IMR-90 (cell line): ENCODE measurements at regions not wholly inside any gene's neighbourhood (a gene's known extent, or its start where the extent isn't known, plus 50 kb on each side); places are given as distances from the start of the nearest gene placed in this dataset.

ENCODE experiments used
- ATAC-seq: fragments of 200-7000 bp; cut with Tn5 transposase; 2 replicates; pipeline ENCODE4 v1.9.1; 2020; ENCODE audit warnings: low read depth, mild to moderate bottlenecking, moderate library complexity
- BruUV-seq: library from RNA; stranded (reverse); fragments of 400-500 nt; replicated peaks from 2 replicates; lab custom pipeline; 2021; lab: Mats Ljungman, UMichigan
- CTCF ChIA-PET: fragments of 300-600 bp; formaldehyde crosslinking; extraction: SDS; loops from one replicate; lab custom pipeline; 2021; ENCODE audit warnings: antibody characterized with exemption; lab: Yijun Ruan, JAX
- POLR2A ChIA-PET: fragments of 300-600 bp; sonication (Branson Sonifier 250); formaldehyde crosslinking; loops from one replicate; lab custom pipeline; 2022; ENCODE audit warnings: antibody characterized with exemption; ENCODE audit not compliant: unreplicated experiment; lab: Charles Lee
- DNase-seq: peaks from one replicate; pipeline ENCODE4 v3.0.0; 2013
- H2AFZ ChIP-seq: replicated peaks from 2 replicates; pipeline ENCODE3; 2013; ENCODE audit warnings: low read length, mild to moderate bottlenecking; ENCODE audit not compliant: poor library complexity
- H2AK5ac ChIP-seq: 2 replicates; pipeline ENCODE4 v1.6.1; 2013; ENCODE audit warnings: low read depth, low read length, inconsistent platforms
- H2AK9ac ChIP-seq: replicated peaks from 2 replicates; pipeline ENCODE3; 2013; ENCODE audit warnings: mild to moderate bottlenecking, low read depth, low read length, moderate library complexity; ENCODE audit not compliant: poor library complexity
- H2BK120ac ChIP-seq: 2 replicates; pipeline ENCODE4 v1.6.1; 2013; ENCODE audit warnings: low read depth, low read length, inconsistent platforms
- H2BK15ac ChIP-seq: 3 replicates; pipeline ENCODE4 v1.6.1; 2013; ENCODE audit warnings: low read depth, low read length, inconsistent platforms
- H2BK20ac ChIP-seq: 2 replicates; pipeline ENCODE4 v1.6.1; 2013; ENCODE audit warnings: low read depth, mild to moderate bottlenecking, inconsistent platforms, low read length, moderate library complexity
- H2BK5ac ChIP-seq: 2 replicates; pipeline ENCODE4 v1.6.1; 2013; ENCODE audit warnings: mild to moderate bottlenecking, low read depth, low read length, inconsistent platforms; ENCODE audit not compliant: poor library complexity, severe bottlenecking
- H3K14ac ChIP-seq: replicated peaks from 2 replicates; pipeline ENCODE4 v1.6.1; 2013; ENCODE audit warnings: low read depth, low read length, inconsistent platforms
- H3K18ac ChIP-seq: 2 replicates; pipeline ENCODE4 v1.6.1; 2013; ENCODE audit warnings: low read depth, low read length, control low read depth
- H3K23ac ChIP-seq: 2 replicates; pipeline ENCODE4 v1.6.1; 2013; ENCODE audit warnings: low read depth, low read length, inconsistent platforms
- H3K27ac ChIP-seq: 2 replicates; pipeline ENCODE4 v1.5.1; 2013; ENCODE audit warnings: mild to moderate bottlenecking, control low read depth, low read length; ENCODE audit not compliant: insufficient read depth
- H3K27me3 ChIP-seq: 2 replicates; pipeline ENCODE4 v1.6.1; 2013; ENCODE audit warnings: low read length; ENCODE audit not compliant: control insufficient read depth, insufficient read depth
- H3K36me3 ChIP-seq: 2 replicates; pipeline ENCODE4 v1.6.1; 2013; ENCODE audit warnings: low read length, mixed read lengths; ENCODE audit not compliant: control insufficient read depth, insufficient read depth
- H3K4ac ChIP-seq: 2 replicates; pipeline ENCODE4 v1.6.1; 2013; ENCODE audit warnings: low read depth, low read length, inconsistent platforms
- H3K4me1 ChIP-seq: 2 replicates; pipeline ENCODE4 v1.6.1; 2013; ENCODE audit warnings: low read length, mixed read lengths; ENCODE audit not compliant: control insufficient read depth, insufficient read depth
- H3K4me2 ChIP-seq: 2 replicates; pipeline ENCODE4 v1.6.1; 2013; ENCODE audit warnings: low read depth, mild to moderate bottlenecking, control low read depth, low read length, moderate library complexity
- H3K4me3 ChIP-seq: 2 replicates; pipeline ENCODE4 v1.5.1; 2013; ENCODE audit warnings: low read depth, mild to moderate bottlenecking, control low read depth, low read length, moderate library complexity; ENCODE audit not compliant: insufficient read depth
- H3K56ac ChIP-seq: 2 replicates; pipeline ENCODE4 v1.6.1; 2013; ENCODE audit warnings: low read length, inconsistent platforms; ENCODE audit not compliant: insufficient read depth; ENCODE audit errors: extremely low read depth
- H3K79me1 ChIP-seq, 2 experiments: 2 replicates each; pipeline ENCODE4 v1.6.1; 2013; ENCODE audit warnings: low read length in 2 of 2, inconsistent platforms in 1 of 2, low read depth in 1 of 2
- H3K9ac ChIP-seq: 2 replicates; pipeline ENCODE4 v1.6.1; 2013; ENCODE audit warnings: low read depth, low read length, control low read depth
- H3K9me1 ChIP-seq: 2 replicates; pipeline ENCODE4 v1.6.1; 2013; ENCODE audit warnings: low read length, inconsistent platforms; ENCODE audit not compliant: insufficient read depth
- H3K9me3 ChIP-seq: 2 replicates; pipeline ENCODE4 v1.6.1; 2013; ENCODE audit warnings: low read length; ENCODE audit not compliant: control insufficient read depth, insufficient read depth
- H4K20me1 ChIP-seq: 2 replicates; pipeline ENCODE4 v1.6.1; 2013; ENCODE audit warnings: low read length, inconsistent platforms; ENCODE audit not compliant: insufficient read depth
- H4K5ac ChIP-seq: 2 replicates; pipeline ENCODE4 v1.6.1; 2013; ENCODE audit warnings: mild to moderate bottlenecking, low read depth, low read length, control low read depth
- H4K8ac ChIP-seq, 2 experiments: 2 replicates each; pipeline ENCODE4 v1.6.1; 2013; ENCODE audit warnings: low read depth in 2 of 2, low read length in 2 of 2, control low read depth in 1 of 2, inconsistent platforms in 1 of 2
- H4K91ac ChIP-seq: 2 replicates; pipeline ENCODE4 v1.6.1; 2013; ENCODE audit warnings: low read depth, low read length, inconsistent platforms; ENCODE audit not compliant: insufficient read depth
- CEBPB ChIP-seq: IDR thresholded peaks from 2 replicates; pipeline ENCODE4 v1.6.1; 2012; ENCODE audit warnings: low read depth, low read length, improper control_type of control experiment
- FOS ChIP-seq: fragments of 150-350 bp; IDR thresholded peaks from 2 replicates; pipeline ENCODE4 v1.6.1; 2016; ENCODE audit warnings: low read depth, low read length
- MAZ ChIP-seq: IDR thresholded peaks from 2 replicates; pipeline ENCODE4 v1.6.1; 2012; ENCODE audit warnings: low read depth, mild to moderate bottlenecking, low read length, improper control_type of control experiment, moderate library complexity, borderline replicate concordance
- MXI1 ChIP-seq: IDR thresholded peaks from 2 replicates; pipeline ENCODE4 v1.6.1; 2012; ENCODE audit warnings: low read depth, mild to moderate bottlenecking, low read length, moderate library complexity, borderline replicate concordance
- NFE2L2 ChIP-seq: fragments of 150-350 bp; IDR thresholded peaks from 2 replicates; pipeline ENCODE4 v1.6.1; 2016; ENCODE audit warnings: low read depth, mild to moderate bottlenecking, low read length
- POLR2A ChIP-seq: IDR thresholded peaks from 2 replicates; pipeline ENCODE4 v1.6.1; 2012; ENCODE audit warnings: mild to moderate bottlenecking, low read depth, low read length
- RCOR1 ChIP-seq: IDR thresholded peaks from 2 replicates; pipeline ENCODE4 v1.6.1; 2012; ENCODE audit warnings: mild to moderate bottlenecking, low read length, improper control_type of control experiment; ENCODE audit not compliant: insufficient replicate concordance
- RFX5 ChIP-seq: IDR thresholded peaks from 2 replicates; pipeline ENCODE4 v1.8.0; 2012; ENCODE audit warnings: low read depth, mild to moderate bottlenecking, low read length, moderate library complexity
- SMC3 ChIP-seq: fragments of 150-350 bp; IDR thresholded peaks from 2 replicates; pipeline ENCODE4 v1.6.1; 2016; ENCODE audit warnings: low read depth, mild to moderate bottlenecking, antibody characterized with exemption, low read length, moderate library complexity
- USF2 ChIP-seq: fragments of 150-350 bp; IDR thresholded peaks from 2 replicates; pipeline ENCODE4 v1.6.1; 2017; ENCODE audit warnings: mild to moderate bottlenecking, antibody characterized with exemption, low read length, low read depth
- WGBS, 2 experiments: methylation state at CpG; one replicate each; pipeline versions ENCODE4 v1.1.5 to v1.1.7; 2013; ENCODE audit warnings: missing lambda C conversion rate in 2 of 2; ENCODE audit not compliant: insufficient read length in 1 of 2; ENCODE audit errors: extremely low coverage in 2 of 2; 5-methylcytosine and 5-hydroxymethylcytosine counted together
- dilution Hi-C: fragments of 300-500 bp; cut with HindIII; formaldehyde crosslinking; loops from one replicate; pipeline ENCODE4 v1.14.3; 2018; ENCODE audit warnings: low sequenced_read_pairs; ENCODE audit not compliant: unreplicated experiment
- in situ Hi-C: fragments of 300-500 bp; cut with MboI; formaldehyde crosslinking; loops from 3 replicates; pipeline ENCODE4 v1.14.3; 2019; ENCODE audit warnings: low sequenced_read_pairs, inconsistent platforms, mixed read lengths
- intact Hi-C: fragments of 100-400 bp; cut with micrococcal nuclease; formaldehyde crosslinking; loops from 2 replicates; pipeline ENCODE4 v1.10.0; 2022
- TF ChIP-seq, protein P1 (sequence below): conservative IDR thresholded peaks from 2 replicates; pipeline ENCODE4 v1.5.1; 2012; ENCODE audit warnings: mild to moderate bottlenecking, low read depth, low read length, improper control_type of control experiment
- TF ChIP-seq, protein P2 (sequence below): fragments of 150-350 bp; IDR thresholded peaks from 2 replicates; pipeline ENCODE4 v1.6.1; 2016; ENCODE audit warnings: low read depth, mild to moderate bottlenecking, low read length, moderate library complexity, borderline replicate concordance

DNA sequence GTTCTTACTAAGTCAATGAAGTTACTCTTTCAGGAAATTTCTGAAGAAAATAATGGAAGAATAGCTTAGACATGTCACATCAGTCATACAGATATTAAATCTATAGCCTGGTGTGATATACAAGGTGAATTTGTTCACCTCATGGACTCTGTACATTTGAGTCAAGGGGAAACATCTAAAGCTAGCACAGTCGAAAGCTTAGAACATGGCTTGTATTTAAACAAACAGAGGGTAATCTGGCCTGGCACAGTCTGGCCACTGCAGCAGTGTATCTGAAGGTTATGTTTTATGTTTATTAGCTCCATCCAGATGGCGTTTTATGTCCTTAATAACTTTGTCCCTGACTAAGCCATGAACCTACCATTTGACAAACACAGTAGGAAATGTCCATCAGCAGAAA lies 817.3 kb downstream of the SATB2 start:
- Histone ChIP-seq H3K36me3 (no peaks in the 10 kb centered on the region), H3K4me2 (no peak overlapping the region), H3K9me3 (no peaks in the 10 kb centered on the region), H4K5ac (no peak overlapping the region; the same call in 1 of the 2 replicates), H2AK5ac (no peak overlapping the region), H3K4me3 (no peak overlapping the region), H3K9ac (no peak overlapping the region), H3K18ac (no peak overlapping the region; the same call in 1 of the 2 replicates), H4K8ac (no peak overlapping the region), H2AK9ac (no peak overlapping the region), H2AFZ (no peak overlapping the region), H2BK120ac (0 out of 2 replicates have a peak overlapping the region, but pooled peaks have one; percentile 10), H4K20me1 (no peaks in the 10 kb centered on the region), H3K27me3 (no peaks in the 10 kb centered on the region), H3K14ac (no peak overlapping the region), H3K23ac (no peak overlapping the region), H3K56ac (no peak overlapping the region), H3K27ac (no peak overlapping the region), H3K79me1 (no peaks in the 10 kb centered on the region), H4K91ac (no peak overlapping the region), H3K9me1 (no peaks in the 10 kb centered on the region), H3K4me1 (no peaks in the 10 kb centered on the region), H2BK5ac (no peak overlapping the region), H2BK15ac (no peak overlapping the region), H2BK20ac (peak overlapping the region; percentile 51; the same call in 1 of the 2 replicates), H3K4ac (no peak overlapping the region; the same call in 1 of the 2 replicates)
- DNase-seq (no peak), ATAC-seq (no peak)
- no TSS peak for BruUV-seq
- WGBS, 2 experiments, result no CpG with 5 or more reads among the region's 2 CpGs
- TF ChIP-seq POLR2A (no peak), USF2 (no peak), RFX5 (no peak), RCOR1 (no peak), MAZ (no peak), MXI1 (no peak), NFE2L2 (no peak), SMC3 (no peak), CEBPB (no peak), FOS (no peak)
- TF ChIP-seq, protein P1, sequence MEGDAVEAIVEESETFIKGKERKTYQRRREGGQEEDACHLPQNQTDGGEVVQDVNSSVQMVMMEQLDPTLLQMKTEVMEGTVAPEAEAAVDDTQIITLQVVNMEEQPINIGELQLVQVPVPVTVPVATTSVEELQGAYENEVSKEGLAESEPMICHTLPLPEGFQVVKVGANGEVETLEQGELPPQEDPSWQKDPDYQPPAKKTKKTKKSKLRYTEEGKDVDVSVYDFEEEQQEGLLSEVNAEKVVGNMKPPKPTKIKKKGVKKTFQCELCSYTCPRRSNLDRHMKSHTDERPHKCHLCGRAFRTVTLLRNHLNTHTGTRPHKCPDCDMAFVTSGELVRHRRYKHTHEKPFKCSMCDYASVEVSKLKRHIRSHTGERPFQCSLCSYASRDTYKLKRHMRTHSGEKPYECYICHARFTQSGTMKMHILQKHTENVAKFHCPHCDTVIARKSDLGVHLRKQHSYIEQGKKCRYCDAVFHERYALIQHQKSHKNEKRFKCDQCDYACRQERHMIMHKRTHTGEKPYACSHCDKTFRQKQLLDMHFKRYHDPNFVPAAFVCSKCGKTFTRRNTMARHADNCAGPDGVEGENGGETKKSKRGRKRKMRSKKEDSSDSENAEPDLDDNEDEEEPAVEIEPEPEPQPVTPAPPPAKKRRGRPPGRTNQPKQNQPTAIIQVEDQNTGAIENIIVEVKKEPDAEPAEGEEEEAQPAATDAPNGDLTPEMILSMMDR, result no peak
- TF ChIP-seq, protein P2, sequence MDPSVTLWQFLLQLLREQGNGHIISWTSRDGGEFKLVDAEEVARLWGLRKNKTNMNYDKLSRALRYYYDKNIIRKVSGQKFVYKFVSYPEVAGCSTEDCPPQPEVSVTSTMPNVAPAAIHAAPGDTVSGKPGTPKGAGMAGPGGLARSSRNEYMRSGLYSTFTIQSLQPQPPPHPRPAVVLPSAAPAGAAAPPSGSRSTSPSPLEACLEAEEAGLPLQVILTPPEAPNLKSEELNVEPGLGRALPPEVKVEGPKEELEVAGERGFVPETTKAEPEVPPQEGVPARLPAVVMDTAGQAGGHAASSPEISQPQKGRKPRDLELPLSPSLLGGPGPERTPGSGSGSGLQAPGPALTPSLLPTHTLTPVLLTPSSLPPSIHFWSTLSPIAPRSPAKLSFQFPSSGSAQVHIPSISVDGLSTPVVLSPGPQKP, result no peak
- intact Hi-C loops (no loop called here), dilution Hi-C loops (no loop called here), in situ Hi-C loops (no loop called here)
- ChIA-PET POLR2A (no interaction called here), CTCF (interaction anchor here (0.6 to 1.1 kb wide), 3 partner anchors 17 to 259 kb away, joined by 3 to 4 read pairs (median 4); no protein-coding TSS in a partner anchor)
